GM12878 (cell line): ENCODE measurements at regions not wholly inside any gene's neighbourhood (a gene's known extent, or its start where the extent isn't known, plus 50 kb on each side); places are given as distances from the start of the nearest gene placed in this dataset.

Experiments used
- ATAC-seq: fragments of 200-7000 bp; cut with Tn5 transposase; 3 replicates; pipeline ENCODE4 v1.9.1; 2020; ENCODE audit warnings: mild to moderate bottlenecking, moderate library complexity
- BruUV-seq: library from RNA; stranded (reverse); fragments of 400-500 nt; replicated peaks from 2 replicates; lab custom pipeline; 2021; lab: Mats Ljungman, UMichigan
- CTCF ChIA-PET: fragments of 300-600 bp; sonication (Branson Sonifier 250); formaldehyde crosslinking; extraction: SDS; loops from one replicate; lab custom pipeline; 2021; ENCODE audit warnings: inconsistent platforms; lab: Yijun Ruan, JAX
- POLR2A ChIA-PET: fragments of 350-600 bp; formaldehyde crosslinking; extraction: SDS; loops from one replicate; lab custom pipeline; 2021; ENCODE audit warnings: inconsistent platforms; lab: Charles Lee
- RAD21 ChIA-PET: fragments of 300-600 bp; sonication (Branson Sonifier 250); formaldehyde crosslinking; loops from one replicate; lab custom pipeline; 2023; ENCODE audit warnings: antibody characterized with exemption; ENCODE audit not compliant: unreplicated experiment; lab: Charles Lee
- SMC1A ChIA-PET: fragments of 300-600 bp; sonication (Branson Sonifier 250); formaldehyde crosslinking; loops from one replicate; lab custom pipeline; 2023; ENCODE audit not compliant: unreplicated experiment, uncharacterized antibody; lab: Charles Lee
- DNase-seq: peaks from one replicate; pipeline ENCODE4 v3.0.0-alpha.2; 2011; ENCODE audit warnings: low read depth, low spot score
- FAIRE-seq: peaks from 3 replicates; lab custom pipeline; 2011; peaks lifted over from hg19 to GRCh38; lab: Jason Lieb, UNC
- H2AFZ ChIP-seq: 2 replicates; pipeline ENCODE4 v1.6.0; 2011; ENCODE audit warnings: low read depth, low read length, control low read depth; ENCODE audit not compliant: control insufficient read depth
- H3K27ac ChIP-seq: 2 replicates; pipeline ENCODE4 v1.5.1; 2011; ENCODE audit warnings: control low read depth; ENCODE audit not compliant: control insufficient read depth, insufficient read depth
- H3K27me3 ChIP-seq, 2 experiments: replicated peaks in 1 of 2; 2 replicates each; pipeline versions ENCODE4 v1.6.0 to v1.6.1; 2011; ENCODE audit warnings: low read length in 1 of 2; ENCODE audit not compliant: control insufficient read depth in 2 of 2, insufficient read depth in 2 of 2
- H3K36me3 ChIP-seq, 2 experiments: 2 replicates each; pipeline ENCODE4 v1.5.1; 2011; ENCODE audit warnings: low read length in 1 of 2; ENCODE audit not compliant: control insufficient read depth in 2 of 2, insufficient read depth in 2 of 2
- H3K4me1 ChIP-seq: 2 replicates; pipeline ENCODE4 v1.6.1; 2011; ENCODE audit warnings: mild to moderate bottlenecking, low read length, moderate library complexity, mixed read lengths; ENCODE audit not compliant: control insufficient read depth, insufficient read depth
- H3K4me2 ChIP-seq: 2 replicates; pipeline ENCODE4 v1.6.0; 2011; ENCODE audit warnings: control low read depth; ENCODE audit not compliant: control insufficient read depth, insufficient read depth
- H3K4me3 ChIP-seq: fragments of 200-600 bp; sonication (generic); 2 replicates; pipeline ENCODE4 v1.5.1; 2016
- H3K79me2 ChIP-seq: 2 replicates; pipeline ENCODE4 v1.6.0; 2011; ENCODE audit warnings: low read length; ENCODE audit not compliant: control insufficient read depth, insufficient read depth
- H3K9ac ChIP-seq: 2 replicates; pipeline ENCODE4 v1.8.0; 2011; ENCODE audit warnings: low read length, control low read depth, mixed read lengths; ENCODE audit not compliant: control insufficient read depth, insufficient read depth
- H3K9me3 ChIP-seq: replicated peaks from 3 replicates; pipeline ENCODE4 v1.5.1; 2011; ENCODE audit warnings: mild to moderate bottlenecking, low read length; ENCODE audit not compliant: control insufficient read depth, insufficient read depth
- H4K20me1 ChIP-seq: 2 replicates; pipeline ENCODE4 v1.6.0; 2011; ENCODE audit not compliant: control insufficient read depth, insufficient read depth
- CBFB ChIP-seq: IDR thresholded peaks from 2 replicates; pipeline ENCODE4 v1.6.1; 2016; ENCODE audit warnings: antibody characterized with exemption, low read depth
- CTCF ChIP-seq, 3 experiments: IDR thresholded peaks in 2 of 3; conservative IDR thresholded peaks in 1 of 3; 2 replicates each; pipeline ENCODE4 v1.5.1; 2011; ENCODE audit warnings: low read depth in 3 of 3, low read length in 3 of 3, mild to moderate bottlenecking in 3 of 3, control low read depth in 2 of 3, moderate library complexity in 2 of 3, inconsistent platforms in 1 of 3, mixed read lengths in 1 of 3; ENCODE audit not compliant: control insufficient read depth in 2 of 3, insufficient read depth in 1 of 3; ENCODE audit errors: extremely low read depth in 1 of 3
- IKZF1 ChIP-seq: fragments of 450-650 bp; conservative IDR thresholded peaks from 2 replicates; pipeline ENCODE4 v1.6.1; 2017; ENCODE audit warnings: antibody characterized with exemption, mild to moderate bottlenecking
- NFIC ChIP-seq: IDR thresholded peaks from 2 replicates; pipeline ENCODE4 v1.6.1; 2012; ENCODE audit warnings: low read depth, mild to moderate bottlenecking, inconsistent platforms, low read length, moderate library complexity
- NFYA ChIP-seq: IDR thresholded peaks from 2 replicates; pipeline ENCODE4 v1.6.1; 2011; ENCODE audit warnings: low read depth, mild to moderate bottlenecking, low read length, improper control_type of control experiment, borderline replicate concordance
- STAT3 ChIP-seq: IDR thresholded peaks from 2 replicates; pipeline ENCODE4 v1.6.1; 2011; ENCODE audit warnings: low read depth, low read length, improper control_type of control experiment
- WGBS: methylation state at CpG from one replicate; pipeline ENCODE4 v1.1.6; 2016; ENCODE audit warnings: low lambda C conversion rate; ENCODE audit not compliant: insufficient replicate concordance, insufficient coverage; ENCODE audit errors: missing lambda C conversion rate; 5-methylcytosine and 5-hydroxymethylcytosine counted together
- in situ Hi-C: fragments of 300-500 bp; cut with MboI; formaldehyde crosslinking; loops from 9 replicates; pipeline ENCODE4 v1.14.3; 2018; ENCODE audit warnings: mixed read lengths
- intact Hi-C: fragments of 100-400 bp; cut with micrococcal nuclease; formaldehyde crosslinking; loops from one replicate; pipeline ENCODE4 v1.14.2; 2022; ENCODE audit not compliant: unreplicated experiment

- H3K4me2 ChIP-seq = no peak overlapping the region
- no TSS peak for BruUV-seq
- RAD21 ChIA-PET = no interaction called here
These were observed 114.2 kb downstream of the OLFM1 start for GRCh38 chr9:135201711-135202110.

More at GRCh38 chr9:135201711-135202110, 114.2 kb downstream of the OLFM1 start:
- DNase-seq = no peak
- ChIA-PET POLR2A (no interaction called here), CTCF (no interaction called here), SMC1A (no interaction called here)
- WGBS = 38% methylated on average over 8 of the region's 9 CpGs
- ATAC-seq = no peak
- intact Hi-C loops = no loop called here
- Histone ChIP-seq H3K27me3 (no peaks in the 10 kb centered on the region), H3K9me3 (no peaks in the 10 kb centered on the region), H3K4me3 (no peak overlapping the region), H2AFZ (no peak overlapping the region), H4K20me1 (no peaks in the 10 kb centered on the region), H3K79me2 (no peaks in the 10 kb centered on the region), H3K27ac (no peak overlapping the region), H3K36me3 (no peaks in the 10 kb centered on the region), H3K9ac (no peak overlapping the region), H3K4me1 (no peaks in the 10 kb centered on the region)
- no peak for TF ChIP-seq CBFB
- no peak for TF ChIP-seq NFYA
- TF ChIP-seq CTCF (IDR thresholded peaks at IDR 0.05 in 2 of 3, conservative IDR thresholded peaks at IDR 0.05 in 1 of 3; ENCODE audit: control insufficient read depth in 2 of 3, extremely low read depth in 1 of 3, insufficient read depth in 1 of 3, low read depth in 3 of 3, low read length in 3 of 3) = no peak
- TF ChIP-seq STAT3 = no peak
- no peak for TF ChIP-seq IKZF1
- TF ChIP-seq NFIC = no peak
- in situ Hi-C loops = no loop called here
- no peak for FAIRE-seq
